ENCODE measurements at regions not wholly inside any gene's neighbourhood (a gene's known extent, or its start where the extent isn't known, plus 50 kb on each side); places are given as distances from the start of the nearest gene placed in this dataset.

DNA sequence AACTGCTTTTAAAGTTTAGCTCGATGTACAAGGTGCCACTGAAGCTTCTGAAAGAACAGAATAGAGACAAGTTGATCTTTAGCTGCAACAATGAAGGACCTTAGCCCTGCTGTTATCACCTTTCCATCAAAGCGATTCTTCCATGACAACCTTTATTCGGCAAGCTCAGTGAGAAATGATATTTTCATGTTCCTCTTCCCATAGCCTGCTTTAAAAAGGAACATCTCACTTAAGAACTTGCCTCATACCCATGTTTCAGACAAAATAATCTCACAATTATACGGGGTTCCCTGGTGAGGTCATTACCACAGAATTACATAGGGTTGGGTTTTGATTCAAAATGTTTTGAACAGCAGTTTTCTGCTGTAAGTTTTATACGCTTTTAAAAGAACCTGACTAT, 264.2 kb downstream of the THBS2 start:
- Histone ChIP-seq H3K9ac (ENCODE audit: low read depth in 2 of 2, low read length in 2 of 2) (no peak overlapping the region), H3K27ac (no peak overlapping the region), H3K36me3 (no peaks in the 10 kb centered on the region), H3K4me1 (no peaks in the 10 kb centered on the region), H3K9me3 (no peaks in the 10 kb centered on the region), H3K27me3 (no peaks in the 10 kb centered on the region), H3K4me3 (no peak overlapping the region)
- no peak for DNase-seq
- intact Hi-C loops (cut with DNase I), result no loop called here
- TF ChIP-seq, protein P1, sequence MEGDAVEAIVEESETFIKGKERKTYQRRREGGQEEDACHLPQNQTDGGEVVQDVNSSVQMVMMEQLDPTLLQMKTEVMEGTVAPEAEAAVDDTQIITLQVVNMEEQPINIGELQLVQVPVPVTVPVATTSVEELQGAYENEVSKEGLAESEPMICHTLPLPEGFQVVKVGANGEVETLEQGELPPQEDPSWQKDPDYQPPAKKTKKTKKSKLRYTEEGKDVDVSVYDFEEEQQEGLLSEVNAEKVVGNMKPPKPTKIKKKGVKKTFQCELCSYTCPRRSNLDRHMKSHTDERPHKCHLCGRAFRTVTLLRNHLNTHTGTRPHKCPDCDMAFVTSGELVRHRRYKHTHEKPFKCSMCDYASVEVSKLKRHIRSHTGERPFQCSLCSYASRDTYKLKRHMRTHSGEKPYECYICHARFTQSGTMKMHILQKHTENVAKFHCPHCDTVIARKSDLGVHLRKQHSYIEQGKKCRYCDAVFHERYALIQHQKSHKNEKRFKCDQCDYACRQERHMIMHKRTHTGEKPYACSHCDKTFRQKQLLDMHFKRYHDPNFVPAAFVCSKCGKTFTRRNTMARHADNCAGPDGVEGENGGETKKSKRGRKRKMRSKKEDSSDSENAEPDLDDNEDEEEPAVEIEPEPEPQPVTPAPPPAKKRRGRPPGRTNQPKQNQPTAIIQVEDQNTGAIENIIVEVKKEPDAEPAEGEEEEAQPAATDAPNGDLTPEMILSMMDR (IDR thresholded peaks at IDR 0.05), result no peak

DNA sequence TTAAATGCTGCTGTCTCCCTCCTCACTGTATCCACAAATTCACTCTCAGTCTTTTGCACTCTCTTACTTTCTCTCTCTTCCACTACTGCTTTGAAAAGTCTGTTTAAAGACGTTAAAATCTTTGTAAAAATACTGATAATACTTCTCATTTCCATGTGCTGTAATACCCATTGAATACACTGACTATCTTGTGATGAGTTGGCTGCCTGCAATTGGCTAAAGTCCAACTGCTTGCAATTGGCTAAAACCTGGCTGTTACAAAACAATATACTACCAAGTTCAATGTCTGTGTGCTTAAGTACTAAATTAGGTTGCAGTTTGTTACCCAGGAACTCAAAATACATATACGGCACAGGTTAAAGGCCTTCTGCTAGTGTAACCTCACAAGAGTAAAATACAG, 264.8 kb downstream of the THBS2 start:
- Histone ChIP-seq H3K9me3 (no peaks in the 10 kb centered on the region), H3K4me3 (no peak overlapping the region), H3K27ac (no peak overlapping the region), H3K36me3 (no peaks in the 10 kb centered on the region), H3K4me1 (no peaks in the 10 kb centered on the region), H3K27me3 (no peaks in the 10 kb centered on the region), H3K9ac (ENCODE audit: low read depth in 2 of 2, low read length in 2 of 2) (no peak overlapping the region)
- no peak for DNase-seq
- intact Hi-C loops (cut with DNase I), result no loop called here
- TF ChIP-seq, protein P1 (IDR thresholded peaks at IDR 0.05), result no peak

GRCh38 chr6:168988280-168988679, 265.4 kb downstream of the THBS2 start:
- intact Hi-C loops (cut with DNase I), result no loop called here

DNA sequence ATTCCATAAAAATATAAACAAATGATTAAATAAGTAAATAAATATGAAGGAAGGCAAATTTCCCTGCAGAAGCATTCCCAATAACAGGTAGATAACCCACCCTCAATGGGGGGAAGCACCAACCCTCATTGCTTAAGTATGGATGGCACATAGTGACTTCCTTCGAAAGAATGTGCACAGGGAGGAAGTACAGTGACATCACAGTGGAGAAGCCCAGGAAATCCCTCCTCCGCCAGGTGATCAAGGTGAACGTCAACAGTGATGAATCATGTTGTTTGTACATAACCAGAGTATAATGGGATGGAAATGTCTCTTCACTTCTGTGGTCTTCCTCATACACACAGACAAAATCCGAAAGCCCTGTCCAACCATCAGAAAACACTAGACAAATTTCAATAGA, 267.9 kb downstream of the THBS2 start:
- H3K36me3 ChIP-seq, result no peaks in the 10 kb centered on the region
- TF ChIP-seq, protein P1 (IDR thresholded peaks at IDR 0.05), result no peak
- H3K9ac ChIP-seq (ENCODE audit: low read depth in 2 of 2, low read length in 2 of 2), result no peak overlapping the region
- H3K27me3 ChIP-seq, result no peaks in the 10 kb centered on the region
- no peaks in the 10 kb centered on the region for H3K9me3 ChIP-seq
- no peak overlapping the region for H3K27ac ChIP-seq
- no peaks in the 10 kb centered on the region for H3K4me1 ChIP-seq
- intact Hi-C loops (cut with DNase I), result no loop called here
- no peak overlapping the region for H3K4me3 ChIP-seq
- no peak for DNase-seq

More at GRCh38 chr6:168988280-168988679, 265.4 kb downstream of the THBS2 start:
- DNase-seq, result no peak
- Histone ChIP-seq H3K27me3 (no peaks in the 10 kb centered on the region), H3K4me3 (no peak overlapping the region), H3K27ac (no peak overlapping the region), H3K4me1 (no peaks in the 10 kb centered on the region), H3K9ac (ENCODE audit: low read depth in 2 of 2, low read length in 2 of 2) (no peak overlapping the region), H3K36me3 (no peaks in the 10 kb centered on the region), H3K9me3 (no peaks in the 10 kb centered on the region)
- TF ChIP-seq, protein P1 (IDR thresholded peaks at IDR 0.05), result no peak

DNA sequence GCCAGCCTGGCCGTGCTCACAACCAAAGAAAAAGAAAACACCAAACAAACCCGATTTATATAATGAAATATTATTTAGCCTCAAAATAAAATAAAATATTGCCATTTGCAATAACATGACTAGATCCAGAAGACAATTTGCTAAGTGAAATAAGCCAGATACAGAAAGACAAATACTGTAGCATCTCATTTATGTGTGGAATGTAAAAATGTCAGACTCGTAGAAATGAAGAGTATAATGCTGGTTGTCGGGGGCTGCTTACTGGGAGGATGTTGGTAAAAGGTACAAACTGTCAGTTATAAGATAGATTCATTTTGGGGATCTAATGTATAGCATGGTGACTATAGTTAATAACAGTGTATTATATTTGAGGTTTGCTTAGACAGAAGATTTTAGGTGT, 269.7 kb downstream of the THBS2 start:
- no peaks in the 10 kb centered on the region for H3K9me3 ChIP-seq
- intact Hi-C loops (cut with DNase I), result no loop called here
- TF ChIP-seq, protein P1 (IDR thresholded peaks at IDR 0.05), result no peak
- no peaks in the 10 kb centered on the region for H3K36me3 ChIP-seq
- no peak overlapping the region for H3K4me3 ChIP-seq
- H3K4me1 ChIP-seq, result no peaks in the 10 kb centered on the region
- no peaks in the 10 kb centered on the region for H3K27me3 ChIP-seq
- H3K9ac ChIP-seq (ENCODE audit: low read depth in 2 of 2, low read length in 2 of 2), result no peak overlapping the region
- no peak for DNase-seq
- H3K27ac ChIP-seq, result no peak overlapping the region

DNA sequence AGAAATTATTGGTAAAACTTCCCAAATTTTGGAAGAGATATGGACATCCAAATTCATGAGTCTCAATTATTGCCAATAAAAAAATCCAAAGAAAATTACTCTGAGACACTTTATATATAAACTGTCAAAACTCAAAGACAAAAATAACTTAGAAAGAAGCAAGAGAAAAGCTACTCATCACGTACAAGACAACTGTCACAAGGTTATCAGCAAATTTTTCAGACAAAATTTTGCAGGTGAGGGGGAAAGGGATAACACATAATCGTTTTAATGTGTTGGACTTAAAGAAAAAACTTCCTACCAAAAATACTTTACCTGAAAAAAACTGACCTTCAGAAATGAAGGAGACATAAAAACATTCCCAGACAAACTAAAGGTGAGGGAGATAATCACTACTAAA, 272.5 kb downstream of the THBS2 start:
- no peak overlapping the region for H3K9ac ChIP-seq (ENCODE audit: low read depth in 2 of 2, low read length in 2 of 2)
- intact Hi-C loops (cut with DNase I), result no loop called here

More for the DNA sequence above, 272.5 kb downstream of the THBS2 start:
- TF ChIP-seq, protein P1 (IDR thresholded peaks at IDR 0.05), result no peak
- Histone ChIP-seq H3K36me3 (no peaks in the 10 kb centered on the region), H3K4me1 (no peaks in the 10 kb centered on the region), H3K9me3 (no peaks in the 10 kb centered on the region), H3K27me3 (no peaks in the 10 kb centered on the region), H3K4me3 (no peak overlapping the region), H3K27ac (no peak overlapping the region)
- no peak for DNase-seq
